SK-N-SH (cell line): ENCODE measurements at regions not wholly inside any gene's neighbourhood (a gene's known extent, or its start where the extent isn't known, plus 50 kb on each side); places are given as distances from the start of the nearest gene placed in this dataset.

Experiments
- NFIC ChIP-seq: IDR thresholded peaks from 2 replicates; pipeline ENCODE4 v1.4.0; 2012; ENCODE audit warnings: borderline replicate concordance
- TEAD4 ChIP-seq: IDR thresholded peaks from 2 replicates; pipeline ENCODE4 v1.4.0; 2012; ENCODE audit warnings: mild to moderate bottlenecking, borderline replicate concordance; ENCODE audit not compliant: insufficient read depth

DNA sequence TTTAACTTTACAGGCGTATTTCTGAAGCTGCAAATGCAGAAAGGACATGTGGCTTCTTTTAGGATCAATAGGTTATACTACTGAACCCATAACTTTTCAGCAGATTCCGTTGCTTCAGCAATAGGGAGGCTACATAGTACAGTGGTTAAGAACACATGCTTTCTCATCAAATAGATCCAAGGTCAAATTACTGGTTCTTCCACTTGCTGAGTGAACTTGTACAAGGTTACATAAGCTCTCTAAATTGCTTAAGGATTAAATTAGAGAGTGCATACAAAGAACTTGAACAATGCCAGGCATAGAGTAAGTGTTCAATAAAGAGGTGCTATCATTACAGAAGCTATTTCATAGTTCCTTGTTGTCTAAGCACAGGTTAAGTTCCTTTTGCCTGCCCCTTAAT is 129.6 kb downstream of the BARX2 start:
- no peak for TF ChIP-seq NFIC
- TF ChIP-seq TEAD4: no peak
